Lung (tissue), 11 donors: ENCODE measurements at regions not wholly inside any gene's neighbourhood (a gene's known extent, or its start where the extent isn't known, plus 50 kb on each side); places are given as distances from the start of the nearest gene placed in this dataset.

ENCODE experiments used
- ATAC-seq: fragments of 200-7000 bp; cut with Tn5 transposase; one replicate; pipeline ENCODE4 v1.9.1; 2020; ENCODE audit warnings: moderate number of reproducible peaks; ENCODE audit not compliant: insufficient read depth, low FRiP score
- DNase-seq, 3 donors: peaks; one replicate each; pipeline ENCODE4 v3.0.0-alpha.2; 2013 to 2017
- H3K27ac ChIP-seq, 2 donors: one replicate each; pipeline ENCODE4 v1.5.1; 2013; ENCODE audit warnings: mild to moderate bottlenecking in 2 of 2, moderate library complexity in 2 of 2, control low read depth in 1 of 2, inconsistent platforms in 1 of 2, low read depth in 1 of 2, low read length in 1 of 2
- H3K27me3 ChIP-seq, 3 donors: one replicate each; pipeline ENCODE4 v1.5.1; 2013; ENCODE audit warnings: low read length in 2 of 3; ENCODE audit not compliant: control insufficient read depth in 3 of 3, insufficient read depth in 3 of 3
- H3K36me3 ChIP-seq, 4 donors: one replicate each; pipeline ENCODE4 v1.5.1; 2013; ENCODE audit warnings: low read length in 4 of 4, mild to moderate bottlenecking in 1 of 4, moderate library complexity in 1 of 4; ENCODE audit not compliant: control insufficient read depth in 4 of 4, insufficient read depth in 4 of 4
- H3K4me1 ChIP-seq, 5 donors: one replicate each; pipeline ENCODE4 v1.5.1; 2013; ENCODE audit warnings: low read length in 5 of 5, mild to moderate bottlenecking in 2 of 5, moderate library complexity in 1 of 5; ENCODE audit not compliant: control insufficient read depth in 5 of 5, insufficient read depth in 5 of 5
- H3K4me3 ChIP-seq: one replicate; pipeline ENCODE4 v1.5.1; 2013; ENCODE audit warnings: mild to moderate bottlenecking, control low read depth, moderate library complexity
- H3K9ac ChIP-seq, 2 donors: one replicate each; pipeline ENCODE4 v1.5.1; 2013; ENCODE audit warnings: low read length in 2 of 2, control low read depth in 1 of 2; ENCODE audit not compliant: insufficient read depth in 1 of 2
- H3K9me3 ChIP-seq, 4 donors: one replicate each; pipeline ENCODE4 v1.5.1; 2013; ENCODE audit warnings: low read length in 3 of 4, mild to moderate bottlenecking in 1 of 4, moderate library complexity in 1 of 4; ENCODE audit not compliant: control insufficient read depth in 4 of 4, insufficient read depth in 3 of 4
- WGBS, 2 donors: extraction: QIAGEN DNeasy Blood & Tissue Kit; methylation state at CpG; one replicate each; pipeline ENCODE4 v1.1.7; 2013; 5-methylcytosine and 5-hydroxymethylcytosine counted together
- TF ChIP-seq, protein P1 (sequence below): IDR thresholded peaks from 2 replicates; pipeline ENCODE4 v1.5.1; 2012; ENCODE audit warnings: mild to moderate bottlenecking; ENCODE audit errors: control extremely low read depth, extremely low read depth
- donor health status: control.
- donor health status: control.
- donor health status: Bipolar disorder and iron deficiency.
- donor health status: healthy.
- donor health status: DM: yes; HTN: yes; CAD: no.

DNA sequence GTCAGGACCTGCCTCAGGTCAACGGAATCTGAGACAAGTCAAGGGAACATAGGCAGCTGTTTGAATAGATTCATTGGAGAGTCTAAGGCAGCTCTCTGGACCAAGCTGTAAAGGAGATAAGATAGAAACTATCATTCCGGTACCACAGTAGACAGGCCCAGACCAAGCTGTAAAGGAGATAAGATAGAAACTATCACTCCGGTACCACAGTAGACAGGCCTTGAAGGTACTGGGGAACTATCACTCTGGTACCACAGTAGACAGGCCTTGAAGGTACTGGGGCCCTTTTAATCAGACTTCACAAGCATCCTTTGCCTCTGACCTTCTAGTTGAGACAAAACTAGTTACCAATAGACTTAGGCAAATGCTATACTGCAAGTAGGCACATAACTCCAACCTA is 346.1 kb downstream of the DCDC2C start:
- no peak for ATAC-seq
- Histone ChIP-seq H3K27me3 (no peaks in the 10 kb centered on the region), H3K4me1 (peaks cover 0 to 2% (median 0%) of the 10 kb centered on the region in 5 donors), H3K4me3 (no peak overlapping the region), H3K9me3 (peaks cover 0 to 3% (median under 1%) of the 10 kb centered on the region in 4 donors), H3K9ac (no peak overlapping the region), H3K36me3 (no peaks in the 10 kb centered on the region), H3K27ac (no peak overlapping the region)
- DNase-seq: no peak
- TF ChIP-seq, protein P1, sequence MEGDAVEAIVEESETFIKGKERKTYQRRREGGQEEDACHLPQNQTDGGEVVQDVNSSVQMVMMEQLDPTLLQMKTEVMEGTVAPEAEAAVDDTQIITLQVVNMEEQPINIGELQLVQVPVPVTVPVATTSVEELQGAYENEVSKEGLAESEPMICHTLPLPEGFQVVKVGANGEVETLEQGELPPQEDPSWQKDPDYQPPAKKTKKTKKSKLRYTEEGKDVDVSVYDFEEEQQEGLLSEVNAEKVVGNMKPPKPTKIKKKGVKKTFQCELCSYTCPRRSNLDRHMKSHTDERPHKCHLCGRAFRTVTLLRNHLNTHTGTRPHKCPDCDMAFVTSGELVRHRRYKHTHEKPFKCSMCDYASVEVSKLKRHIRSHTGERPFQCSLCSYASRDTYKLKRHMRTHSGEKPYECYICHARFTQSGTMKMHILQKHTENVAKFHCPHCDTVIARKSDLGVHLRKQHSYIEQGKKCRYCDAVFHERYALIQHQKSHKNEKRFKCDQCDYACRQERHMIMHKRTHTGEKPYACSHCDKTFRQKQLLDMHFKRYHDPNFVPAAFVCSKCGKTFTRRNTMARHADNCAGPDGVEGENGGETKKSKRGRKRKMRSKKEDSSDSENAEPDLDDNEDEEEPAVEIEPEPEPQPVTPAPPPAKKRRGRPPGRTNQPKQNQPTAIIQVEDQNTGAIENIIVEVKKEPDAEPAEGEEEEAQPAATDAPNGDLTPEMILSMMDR: no peak
- 92 to 96% methylated on average over 3 of the region's 3 CpGs for WGBS, 2 donors

DNA sequence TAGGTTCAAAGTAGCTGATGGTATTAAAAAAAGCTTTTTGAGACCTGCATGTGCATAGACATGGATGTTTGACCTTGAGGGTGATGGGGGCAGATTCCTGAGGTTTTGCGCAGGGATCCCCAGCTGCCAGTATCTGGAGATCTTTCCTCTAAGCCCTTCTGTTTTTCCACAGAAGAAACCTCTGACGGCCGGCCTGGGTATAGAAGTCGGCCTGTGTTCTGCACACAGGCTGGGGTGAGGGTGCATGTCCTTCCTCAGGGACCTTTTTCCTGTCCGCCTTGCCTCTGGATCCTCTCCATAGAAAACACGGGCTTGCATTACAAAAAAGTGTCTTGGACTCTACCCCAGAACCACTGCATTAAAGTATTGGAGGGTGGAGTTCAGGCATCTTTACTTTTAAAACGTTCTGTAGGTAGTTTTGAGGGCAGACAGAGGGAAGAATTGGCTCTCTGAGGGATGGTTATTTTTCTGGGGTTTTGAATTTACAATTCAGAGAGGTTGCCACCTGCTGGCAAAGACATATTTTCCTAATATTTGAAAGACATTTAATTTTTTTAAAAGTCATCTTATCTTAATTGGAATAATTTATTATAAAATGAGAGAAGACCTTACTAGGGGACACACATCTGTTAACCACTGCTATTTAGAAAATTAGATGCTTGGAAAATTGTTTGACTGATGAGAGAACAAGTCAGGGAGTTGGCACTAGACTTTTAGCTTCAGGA is 350.6 kb downstream of the DCDC2C start:
- Histone ChIP-seq H3K4me1 (peaks cover 0 to 14% (median 3%) of the 10 kb centered on the region in 5 donors), H3K9ac (no peak overlapping the region), H3K4me3 (no peak overlapping the region), H3K36me3 (no peaks in the 10 kb centered on the region), H3K27me3 (no peaks in the 10 kb centered on the region), H3K9me3 (peaks cover 0 to 3% (median 0%) of the 10 kb centered on the region in 4 donors), H3K27ac (no peak overlapping the region)
- 53 to 54% methylated on average over 7 of the region's 7 CpGs for WGBS, 2 donors
- TF ChIP-seq, protein P1: no peak
- DNase-seq (no peak), ATAC-seq (no peak)

DNA sequence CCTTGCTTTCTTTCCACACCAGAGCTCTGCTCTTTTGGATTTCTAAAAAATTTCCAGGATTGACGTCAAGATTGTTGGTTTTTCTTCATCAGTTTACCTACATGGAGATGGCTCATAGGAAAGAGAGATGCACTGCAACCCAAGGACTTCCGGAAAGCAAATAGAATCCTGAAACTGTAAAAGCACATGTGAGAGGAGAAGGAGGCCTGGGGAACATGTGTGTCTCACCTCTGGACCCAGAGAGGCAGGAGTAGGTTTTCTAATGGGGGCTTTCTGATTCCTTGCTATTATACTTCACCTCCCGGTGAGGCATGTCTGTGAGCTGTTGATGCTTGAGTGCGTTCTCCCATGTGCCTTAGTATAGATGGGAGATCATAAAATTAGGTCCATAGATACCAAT is 362.8 kb downstream of the DCDC2C start:
- no peak overlapping the region for H3K9ac ChIP-seq
- 84 to 88% methylated on average over 4 of the region's 4 CpGs for WGBS, 2 donors
- DNase-seq (no peak), ATAC-seq (no peak)
- H3K9me3 ChIP-seq: peaks cover 0 to 2% (median 0%) of the 10 kb centered on the region in 4 donors
- H3K36me3 ChIP-seq: no peaks in the 10 kb centered on the region
- no peak overlapping the region for H3K4me3 ChIP-seq
- H3K27ac ChIP-seq: no peak overlapping the region
- H3K4me1 ChIP-seq: no peaks in the 10 kb centered on the region
- no peaks in the 10 kb centered on the region for H3K27me3 ChIP-seq
- TF ChIP-seq, protein P1: no peak
